Activated CD4-positive, alpha-beta T cell treated with anti-CD3 and anti-CD28 coated beads, Interleukin-2, amount 10 ng/mL, durations not matched to agents 24 days and 14 days (primary cell): ENCODE measurements at regions not wholly inside any gene's neighbourhood (a gene's known extent, or its start where the extent isn't known, plus 50 kb on each side); places are given as distances from the start of the nearest gene placed in this dataset.
A peak's percentile ranks its signal among the peaks of the same experiment; 100 is the strongest.
"Not testable (repeated sequence)": the region's sequence is repeated elsewhere in the genome, so short reads cannot be mapped to it uniquely, and the experiment has no call there.

Source experiments
- DNase-seq: peaks from one replicate; pipeline ENCODE4 v3.0.0; 2022
- H3K27ac Mint-ChIP-seq: one replicate; pipeline ENCODE4 v1.8.0; 2022; ENCODE audit warnings: mild to moderate bottlenecking, mixed read lengths
- H3K27me3 Mint-ChIP-seq: one replicate; pipeline ENCODE4 v1.8.0; 2022; ENCODE audit warnings: mixed read lengths
- H3K36me3 Mint-ChIP-seq: one replicate; pipeline ENCODE4 v1.8.0; 2022; ENCODE audit warnings: low read depth, mild to moderate bottlenecking, mixed read lengths
- H3K4me1 Mint-ChIP-seq: one replicate; pipeline ENCODE4 v1.8.0; 2021; ENCODE audit warnings: mixed read lengths
- H3K4me3 Mint-ChIP-seq: one replicate; pipeline ENCODE4 v1.8.0; 2022; ENCODE audit warnings: mild to moderate bottlenecking, moderate library complexity, mixed read lengths
- H3K9me3 Mint-ChIP-seq: one replicate; pipeline ENCODE4 v1.8.0; 2021; ENCODE audit warnings: mixed read lengths
- intact Hi-C: fragments of 100-400 bp; cut with micrococcal nuclease; formaldehyde crosslinking; loops from one replicate; pipeline ENCODE4 v1.15.1; 2023

GRCh38 chr12:62163368-62163767, 96.8 kb upstream of the USP15 start:
- Mint-ChIP-seq H3K4me3 (no peak overlapping the region), H3K27me3 (peaks cover 7% of the 10 kb centered on the region), H3K36me3 (no peaks in the 10 kb centered on the region), H3K9me3 (no peaks in the 10 kb centered on the region), H3K4me1 (peaks cover 2% of the 10 kb centered on the region), H3K27ac (no peak overlapping the region)
- intact Hi-C loops: no loop called here
- no peak for DNase-seq

GRCh38 chr12:62164036-62164435, 96.2 kb upstream of the USP15 start:
- intact Hi-C loops: no loop called here
- H3K4me3 Mint-ChIP-seq: no peak overlapping the region
- H3K4me1 Mint-ChIP-seq: no peaks in the 10 kb centered on the region
- H3K9me3 Mint-ChIP-seq: no peaks in the 10 kb centered on the region
- no peak overlapping the region for H3K27ac Mint-ChIP-seq
- H3K27me3 Mint-ChIP-seq: peaks cover 4% of the 10 kb centered on the region
- no peak for DNase-seq
- H3K36me3 Mint-ChIP-seq: no peaks in the 10 kb centered on the region

- Mint-ChIP-seq H3K27ac (no peak overlapping the region), H3K36me3 (no peaks in the 10 kb centered on the region), H3K4me3 (no peak overlapping the region), H3K4me1 (no peaks in the 10 kb centered on the region), H3K27me3 (peaks cover 4% of the 10 kb centered on the region), H3K9me3 (no peaks in the 10 kb centered on the region)
- intact Hi-C loops: no loop called here
- DNase-seq: no peak
Observed at GRCh38 chr12:62166525-62166924, 93.7 kb upstream of the USP15 start.

GRCh38 chr12:62168411-62168810, 91.8 kb upstream of the USP15 start:
- Mint-ChIP-seq H3K36me3 (no peaks in the 10 kb centered on the region), H3K27me3 (peaks cover 8% of the 10 kb centered on the region), H3K4me3 (no peak overlapping the region), H3K27ac (no peak overlapping the region), H3K9me3 (no peaks in the 10 kb centered on the region), H3K4me1 (no peaks in the 10 kb centered on the region)
- intact Hi-C loops: no loop called here
- DNase-seq: no peak

- intact Hi-C loops: no loop called here
- H3K36me3 Mint-ChIP-seq: no peaks in the 10 kb centered on the region
Observed at GRCh38 chr12:62170241-62170640, 90.0 kb upstream of the USP15 start.

GRCh38 chr12:62190689-62191490, 69.3 kb upstream of the USP15 start:
- intact Hi-C loops: no loop called here
- Mint-ChIP-seq H3K9me3 (no peaks in the 10 kb centered on the region), H3K4me1 (peaks cover 20% of the 10 kb centered on the region), H3K4me3 (peak overlapping the region; percentile 85), H3K36me3 (peaks cover 2% of the 10 kb centered on the region), H3K27me3 (peaks cover 67% of the 10 kb centered on the region), H3K27ac (no peak overlapping the region)
- peak; percentile 65 for DNase-seq

More at GRCh38 chr12:62170241-62170640, 90.0 kb upstream of the USP15 start:
- H3K4me1 Mint-ChIP-seq: no peaks in the 10 kb centered on the region
- H3K4me3 Mint-ChIP-seq: no peak overlapping the region
- H3K27me3 Mint-ChIP-seq: peaks cover 6% of the 10 kb centered on the region
- no peaks in the 10 kb centered on the region for H3K9me3 Mint-ChIP-seq
- H3K27ac Mint-ChIP-seq: no peak overlapping the region
- no peak for DNase-seq

GRCh38 chr12:62191491-62192179, 68.6 kb upstream of the USP15 start:
- Mint-ChIP-seq H3K4me3 (peak overlapping the region; percentile 85), H3K27me3 (peaks cover 71% of the 10 kb centered on the region), H3K9me3 (no peaks in the 10 kb centered on the region), H3K4me1 (peaks cover 20% of the 10 kb centered on the region), H3K36me3 (peaks cover 2% of the 10 kb centered on the region), H3K27ac (no peak overlapping the region)
- DNase-seq: peak; percentile 76
- intact Hi-C loops: loop anchor here (1.0 kb wide), 2 partner anchors 68 to 185 kb away; no protein-coding TSS in a partner anchor

- peaks cover 2% of the 10 kb centered on the region for H3K36me3 Mint-ChIP-seq
Observed at GRCh38 chr12:62192180-62192902, 67.9 kb upstream of the USP15 start.

GRCh38 chr12:62192903-62193250, 67.3 kb upstream of the USP15 start:
- Mint-ChIP-seq H3K9me3 (no peaks in the 10 kb centered on the region), H3K27me3 (peaks cover 65% of the 10 kb centered on the region)

More at GRCh38 chr12:62192180-62192902, 67.9 kb upstream of the USP15 start:
- peak; percentile 89 for DNase-seq
- intact Hi-C loops: loop anchor here (1.0 kb wide), 2 partner anchors 69 to 186 kb away; no protein-coding TSS in a partner anchor
- Mint-ChIP-seq H3K27me3 (peaks cover 68% of the 10 kb centered on the region), H3K4me1 (peaks cover 20% of the 10 kb centered on the region), H3K27ac (no peak overlapping the region), H3K9me3 (no peaks in the 10 kb centered on the region), H3K4me3 (peak overlapping the region; percentile 85)

GRCh38 chr12:62194031-62194430, 66.2 kb upstream of the USP15 start:
- no peak overlapping the region for H3K27ac Mint-ChIP-seq
- intact Hi-C loops: no loop called here
- H3K4me3 Mint-ChIP-seq: no peak overlapping the region
- H3K36me3 Mint-ChIP-seq: peaks cover 2% of the 10 kb centered on the region
- H3K9me3 Mint-ChIP-seq: no peaks in the 10 kb centered on the region
- DNase-seq: no peak
- H3K27me3 Mint-ChIP-seq: peaks cover 61% of the 10 kb centered on the region
- H3K4me1 Mint-ChIP-seq: peaks cover 20% of the 10 kb centered on the region

More at GRCh38 chr12:62192903-62193250, 67.3 kb upstream of the USP15 start:
- DNase-seq: no peak
- Mint-ChIP-seq H3K36me3 (peaks cover 2% of the 10 kb centered on the region), H3K4me3 (peak overlapping the region; percentile 85), H3K27ac (no peak overlapping the region), H3K4me1 (peaks cover 20% of the 10 kb centered on the region)
- intact Hi-C loops: loop anchor here (1.0 kb wide), 2 partner anchors 70 to 187 kb away; no protein-coding TSS in a partner anchor

- no peak overlapping the region for H3K27ac Mint-ChIP-seq
- H3K4me3 Mint-ChIP-seq: no peak overlapping the region
- peaks cover 2% of the 10 kb centered on the region for H3K36me3 Mint-ChIP-seq
- H3K9me3 Mint-ChIP-seq: no peaks in the 10 kb centered on the region
- intact Hi-C loops: no loop called here
- DNase-seq: no peak
- H3K4me1 Mint-ChIP-seq: peaks cover 20% of the 10 kb centered on the region
- peaks cover 57% of the 10 kb centered on the region for H3K27me3 Mint-ChIP-seq
Observed at GRCh38 chr12:62194616-62195015, 65.6 kb upstream of the USP15 start.

- H3K4me1 Mint-ChIP-seq: peaks cover 11% of the 10 kb centered on the region
- intact Hi-C loops: no loop called here
- H3K9me3 Mint-ChIP-seq: no peaks in the 10 kb centered on the region
- no peak overlapping the region for H3K27ac Mint-ChIP-seq
- no peak overlapping the region for H3K4me3 Mint-ChIP-seq
- peaks cover 2% of the 10 kb centered on the region for H3K36me3 Mint-ChIP-seq
- H3K27me3 Mint-ChIP-seq: peaks cover 49% of the 10 kb centered on the region
- no peak for DNase-seq
Observed at GRCh38 chr12:62196146-62196545, 64.1 kb upstream of the USP15 start.

- DNase-seq, H3K4me3 Mint-ChIP-seq, intact Hi-C loops, H3K4me1 Mint-ChIP-seq, H3K36me3 Mint-ChIP-seq, H3K27ac Mint-ChIP-seq: not testable (repeated sequence)
- peaks cover 14% of the 10 kb centered on the region for H3K9me3 Mint-ChIP-seq
- H3K27me3 Mint-ChIP-seq: peaks cover 22% of the 10 kb centered on the region
Observed at GRCh38 chr12:62202861-62203260, 57.3 kb upstream of the USP15 start.

- intact Hi-C loops: no loop called here
- Mint-ChIP-seq H3K27ac (no peak overlapping the region), H3K4me3 (no peak overlapping the region), H3K27me3 (peaks cover 16% of the 10 kb centered on the region), H3K36me3 (no peaks in the 10 kb centered on the region), H3K9me3 (peaks cover 14% of the 10 kb centered on the region), H3K4me1 (peaks cover 2% of the 10 kb centered on the region)
- no peak for DNase-seq
Observed at GRCh38 chr12:62205346-62205745, 54.9 kb upstream of the USP15 start.
